ENCODE measurements at regions not wholly inside any gene's neighbourhood (a gene's known extent, or its start where the extent isn't known, plus 50 kb on each side); places are given as distances from the start of the nearest gene placed in this dataset.

- TF ChIP-seq, protein P1, sequence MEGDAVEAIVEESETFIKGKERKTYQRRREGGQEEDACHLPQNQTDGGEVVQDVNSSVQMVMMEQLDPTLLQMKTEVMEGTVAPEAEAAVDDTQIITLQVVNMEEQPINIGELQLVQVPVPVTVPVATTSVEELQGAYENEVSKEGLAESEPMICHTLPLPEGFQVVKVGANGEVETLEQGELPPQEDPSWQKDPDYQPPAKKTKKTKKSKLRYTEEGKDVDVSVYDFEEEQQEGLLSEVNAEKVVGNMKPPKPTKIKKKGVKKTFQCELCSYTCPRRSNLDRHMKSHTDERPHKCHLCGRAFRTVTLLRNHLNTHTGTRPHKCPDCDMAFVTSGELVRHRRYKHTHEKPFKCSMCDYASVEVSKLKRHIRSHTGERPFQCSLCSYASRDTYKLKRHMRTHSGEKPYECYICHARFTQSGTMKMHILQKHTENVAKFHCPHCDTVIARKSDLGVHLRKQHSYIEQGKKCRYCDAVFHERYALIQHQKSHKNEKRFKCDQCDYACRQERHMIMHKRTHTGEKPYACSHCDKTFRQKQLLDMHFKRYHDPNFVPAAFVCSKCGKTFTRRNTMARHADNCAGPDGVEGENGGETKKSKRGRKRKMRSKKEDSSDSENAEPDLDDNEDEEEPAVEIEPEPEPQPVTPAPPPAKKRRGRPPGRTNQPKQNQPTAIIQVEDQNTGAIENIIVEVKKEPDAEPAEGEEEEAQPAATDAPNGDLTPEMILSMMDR (conservative IDR thresholded peaks at IDR 0.05; ENCODE audit: low read depth, low read length), result no peak
- no peak for DNase-seq (ENCODE audit: low read depth)
- H3K4me3 ChIP-seq (ENCODE audit: low read depth, low read length), result no peak overlapping the region
Measured at GRCh38 chr15:93826790-93827189, 404.6 kb upstream of the MCTP2 start.

- TF ChIP-seq, protein P1 (conservative IDR thresholded peaks at IDR 0.05; ENCODE audit: low read depth, low read length), result no peak
- no peak overlapping the region for H3K4me3 ChIP-seq (ENCODE audit: low read depth, low read length)
- no peak for DNase-seq (ENCODE audit: low read depth)
Measured at GRCh38 chr15:93826293-93826692, 405.1 kb upstream of the MCTP2 start.

DNA sequence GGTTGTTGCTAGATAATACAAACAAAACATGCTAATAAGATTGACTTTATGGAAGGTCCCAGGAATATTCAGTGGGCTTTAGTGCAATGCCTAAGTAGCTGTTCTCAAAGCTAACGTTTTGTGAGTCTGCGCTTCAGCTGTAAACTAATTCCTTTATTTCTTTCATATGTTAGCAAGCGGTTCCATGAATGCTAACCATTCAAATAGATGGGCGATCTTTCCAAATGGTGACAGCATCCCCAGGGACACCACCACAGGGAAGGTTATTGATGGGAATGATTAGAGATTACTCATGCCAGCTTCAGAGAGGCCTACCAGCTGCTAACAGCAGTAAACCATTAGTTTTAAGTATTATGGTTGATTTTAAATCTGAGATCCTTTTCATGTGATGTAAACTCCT, 405.7 kb upstream of the MCTP2 start:
- no peak for DNase-seq (ENCODE audit: low read depth)
- no peak overlapping the region for H3K4me3 ChIP-seq (ENCODE audit: low read depth, low read length)
- TF ChIP-seq, protein P1 (conservative IDR thresholded peaks at IDR 0.05; ENCODE audit: low read depth, low read length), result no peak

- DNase-seq (ENCODE audit: low read depth), result no peak
- H3K4me3 ChIP-seq (ENCODE audit: low read depth, low read length), result no peak overlapping the region
- TF ChIP-seq, protein P1 (conservative IDR thresholded peaks at IDR 0.05; ENCODE audit: low read depth, low read length), result no peak
Measured at GRCh38 chr15:93823971-93824913, 407.1 kb upstream of the MCTP2 start.

DNA sequence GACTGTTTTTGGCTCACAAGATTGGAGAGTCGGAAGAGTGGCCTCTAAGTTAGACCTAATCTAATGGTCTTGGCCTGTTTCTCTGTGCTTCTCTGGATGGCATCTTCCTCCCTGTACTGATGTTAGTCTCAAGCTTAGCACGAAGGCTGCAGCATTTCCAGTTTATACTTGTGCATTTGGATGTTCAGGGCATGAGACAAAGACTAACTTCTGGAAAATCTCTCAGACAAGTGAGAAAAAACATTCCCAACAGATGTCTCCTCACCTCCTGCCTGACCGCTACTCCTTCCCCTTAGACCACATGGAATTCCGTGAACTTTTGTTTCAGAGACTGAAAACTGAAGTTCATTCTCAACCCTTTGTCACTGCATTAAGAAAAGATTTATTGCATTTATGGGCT, 410.8 kb upstream of the MCTP2 start:
- DNase-seq (ENCODE audit: low read depth), result no peak
- TF ChIP-seq, protein P1 (conservative IDR thresholded peaks at IDR 0.05; ENCODE audit: low read depth, low read length), result no peak
- no peak overlapping the region for H3K4me3 ChIP-seq (ENCODE audit: low read depth, low read length)

- no peak for DNase-seq (ENCODE audit: low read depth)
- no peak overlapping the region for H3K4me3 ChIP-seq (ENCODE audit: low read depth, low read length)
- TF ChIP-seq, protein P1 (conservative IDR thresholded peaks at IDR 0.05; ENCODE audit: low read depth, low read length), result no peak
Measured at GRCh38 chr15:93819826-93820225, 411.5 kb upstream of the MCTP2 start.

DNA sequence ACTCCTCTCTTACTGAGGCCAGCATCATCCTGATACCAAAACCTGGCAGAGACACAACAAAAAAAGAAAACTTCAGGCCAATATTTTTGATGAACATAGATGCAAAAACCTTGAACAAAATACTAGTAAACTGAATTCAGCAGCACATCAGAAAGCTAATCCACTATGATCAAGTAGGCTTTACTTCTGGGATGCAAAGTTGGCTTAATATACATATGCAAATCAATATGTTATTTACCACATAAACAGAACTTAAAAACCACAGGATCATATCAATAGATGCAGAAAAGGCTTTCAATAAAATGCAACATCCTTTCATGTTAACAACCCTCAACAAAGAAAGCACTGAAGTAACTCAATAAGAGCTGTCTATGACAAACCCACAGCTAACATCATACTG, 414.5 kb upstream of the MCTP2 start:
- DNase-seq (ENCODE audit: low read depth), result no peak
- TF ChIP-seq, protein P1 (conservative IDR thresholded peaks at IDR 0.05; ENCODE audit: low read depth, low read length), result no peak
- no peak overlapping the region for H3K4me3 ChIP-seq (ENCODE audit: low read depth, low read length)

All from epithelial cell of proximal tubule (primary cell).